Right lobe of liver (tissue), 4 donors: ENCODE measurements at regions not wholly inside any gene's neighbourhood (a gene's known extent, or its start where the extent isn't known, plus 50 kb on each side); places are given as distances from the start of the nearest gene placed in this dataset.

Experiments
- POLR2A ChIP-seq: fragments of 450-650 bp; IDR thresholded peaks from one replicate; pipeline ENCODE4 v1.6.1; 2017; ENCODE audit warnings: antibody characterized with exemption, mild to moderate bottlenecking
- TF ChIP-seq, protein P1 (sequence below), 4 donors: fragments of 200-600 bp in 3 of 4; fragments of 450-650 bp in 1 of 4; IDR thresholded peaks; one replicate each; pipeline versions ENCODE4 v1.5.1 to v1.8.0; 2016 to 2022; ENCODE audit warnings: antibody characterized with exemption in 4 of 4, mild to moderate bottlenecking in 2 of 4
- donor health status: DM: no; HTN: no; CAD: no.
- donor health status: DM: no; HTN: no; CAD: no.
- donor health status: DM: no; HTN: yes; CAD: no.

DNA sequence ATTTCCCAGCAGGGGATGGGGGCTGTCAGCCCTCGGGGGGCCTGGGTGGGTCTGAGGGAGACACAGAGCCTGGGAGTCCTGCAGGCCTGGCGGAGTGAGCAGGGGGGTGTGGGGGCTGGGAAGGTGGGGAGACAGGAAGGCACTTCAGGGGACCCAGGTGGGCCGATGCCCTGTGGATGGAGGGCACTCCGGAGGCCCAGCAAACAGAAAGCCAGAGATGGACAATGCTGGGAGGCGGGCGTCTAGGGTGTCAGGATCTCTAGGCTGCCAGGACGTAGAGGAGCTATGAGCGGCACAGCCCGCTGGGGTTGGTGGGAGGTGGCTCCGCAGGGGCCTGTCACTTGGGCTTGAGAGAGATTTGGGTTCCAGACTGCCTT, 87.6 kb upstream of the COL5A1 start:
- TF ChIP-seq, protein P1, sequence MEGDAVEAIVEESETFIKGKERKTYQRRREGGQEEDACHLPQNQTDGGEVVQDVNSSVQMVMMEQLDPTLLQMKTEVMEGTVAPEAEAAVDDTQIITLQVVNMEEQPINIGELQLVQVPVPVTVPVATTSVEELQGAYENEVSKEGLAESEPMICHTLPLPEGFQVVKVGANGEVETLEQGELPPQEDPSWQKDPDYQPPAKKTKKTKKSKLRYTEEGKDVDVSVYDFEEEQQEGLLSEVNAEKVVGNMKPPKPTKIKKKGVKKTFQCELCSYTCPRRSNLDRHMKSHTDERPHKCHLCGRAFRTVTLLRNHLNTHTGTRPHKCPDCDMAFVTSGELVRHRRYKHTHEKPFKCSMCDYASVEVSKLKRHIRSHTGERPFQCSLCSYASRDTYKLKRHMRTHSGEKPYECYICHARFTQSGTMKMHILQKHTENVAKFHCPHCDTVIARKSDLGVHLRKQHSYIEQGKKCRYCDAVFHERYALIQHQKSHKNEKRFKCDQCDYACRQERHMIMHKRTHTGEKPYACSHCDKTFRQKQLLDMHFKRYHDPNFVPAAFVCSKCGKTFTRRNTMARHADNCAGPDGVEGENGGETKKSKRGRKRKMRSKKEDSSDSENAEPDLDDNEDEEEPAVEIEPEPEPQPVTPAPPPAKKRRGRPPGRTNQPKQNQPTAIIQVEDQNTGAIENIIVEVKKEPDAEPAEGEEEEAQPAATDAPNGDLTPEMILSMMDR (IDR thresholded peaks at IDR 0.05), result no peak
- no peak for TF ChIP-seq POLR2A
